Esophagus muscularis mucosa (tissue), 4 donors: ENCODE measurements at regions not wholly inside any gene's neighbourhood (a gene's known extent, or its start where the extent isn't known, plus 50 kb on each side); places are given as distances from the start of the nearest gene placed in this dataset.

Experiments used
- DNase-seq: peaks from one replicate; pipeline ENCODE4 v3.0.0-alpha.2; 2017; ENCODE audit errors: extremely low spot score
- H3K27ac ChIP-seq, 4 donors: fragments of 200-600 bp; sonication (generic); replicated peaks in 1 of 4; 1 replicate in 3 of 4; 2 replicates in 1 of 4; pipeline ENCODE4 v1.5.1; 2016 to 2019; ENCODE audit warnings: mild to moderate bottlenecking in 1 of 4
- H3K27me3 ChIP-seq, 4 donors: fragments of 200-600 bp; sonication (generic); one replicate each; pipeline versions ENCODE4 v1.5.1 to v1.6.0; 2016 to 2019
- H3K36me3 ChIP-seq, 4 donors: fragments of 200-600 bp; sonication (generic); one replicate each; pipeline ENCODE4 v1.5.1; 2016 to 2019
- H3K4me1 ChIP-seq, 4 donors: fragments of 200-600 bp; sonication (generic); one replicate each; pipeline ENCODE4 v1.5.1; 2016 to 2019
- H3K4me3 ChIP-seq, 4 donors: fragments of 200-600 bp; sonication (generic); 1 replicate in 2 of 4; 2 replicates in 2 of 4; pipeline ENCODE4 v1.5.1; 2016 to 2019; ENCODE audit warnings: mild to moderate bottlenecking in 4 of 4, moderate library complexity in 1 of 4
- H3K9me3 ChIP-seq, 4 donors: fragments of 200-600 bp; sonication (generic); 1 replicate in 3 of 4; 2 replicates in 1 of 4; pipeline ENCODE4 v1.5.1; 2016 to 2019
- CTCF ChIP-seq, 3 experiments: fragments of 200-600 bp in 2 of 3; fragments of 450-650 bp in 1 of 3; sonication (generic) in 2 of 3; IDR thresholded peaks; one replicate each; pipeline ENCODE4 v1.5.1; 2017 to 2019; ENCODE audit warnings: antibody characterized with exemption in 3 of 3, mild to moderate bottlenecking in 2 of 3, moderate library complexity in 1 of 3
- EP300 ChIP-seq: sonication (generic); formaldehyde crosslinking; IDR thresholded peaks from one replicate; pipeline ENCODE4 v1.6.1; 2017; ENCODE audit warnings: antibody characterized with exemption
- POLR2A ChIP-seq: fragments of 450-650 bp; IDR thresholded peaks from one replicate; pipeline ENCODE4 v1.6.1; 2017; ENCODE audit warnings: antibody characterized with exemption, moderate library complexity, mild to moderate bottlenecking, low read depth
- POLR2AphosphoS5 ChIP-seq, 2 donors: sonication (generic); formaldehyde crosslinking; IDR thresholded peaks; one replicate each; pipeline ENCODE4 v1.6.1; 2017; ENCODE audit warnings: antibody characterized with exemption in 2 of 2
- WGBS: methylation state at CpG from one replicate; pipeline ENCODE4 v1.1.5; 2018; 5-methylcytosine and 5-hydroxymethylcytosine counted together
- intact Hi-C: fragments of 100-400 bp; cut with DNase I; formaldehyde crosslinking; loops from one replicate; pipeline ENCODE4 v1.15.1; 2023

GRCh38 chr6:16001158-16001557 lies 127.7 kb upstream of the MYLIP start:
- DNase-seq, result no peak
- Histone ChIP-seq H3K36me3 (no peaks in the 10 kb centered on the region), H3K4me1 (peaks cover 0 to 1% (median under 1%) of the 10 kb centered on the region in 4 donors), H3K4me3 (no peak overlapping the region), H3K27me3 (no peaks in the 10 kb centered on the region), H3K9me3 (no peaks in the 10 kb centered on the region), H3K27ac (no peak overlapping the region)
- TF ChIP-seq CTCF (IDR thresholded peaks at IDR 0.05) (no peak), EP300 (no peak), POLR2A (no peak), POLR2AphosphoS5 (IDR thresholded peaks at IDR 0.05) (no peak)
- intact Hi-C loops, result no loop called here
- 96% methylated on average over 5 of the region's 5 CpGs for WGBS

GRCh38 chr6:15999201-15999600 lies 129.7 kb upstream of the MYLIP start:
- Histone ChIP-seq H3K36me3 (no peaks in the 10 kb centered on the region), H3K27ac (no peak overlapping the region), H3K9me3 (no peaks in the 10 kb centered on the region), H3K4me1 (peaks cover 0 to 15% (median 4%) of the 10 kb centered on the region in 4 donors), H3K27me3 (no peaks in the 10 kb centered on the region), H3K4me3 (no peak overlapping the region)
- no peak for TF ChIP-seq CTCF (IDR thresholded peaks at IDR 0.05)
- no peak for TF ChIP-seq POLR2AphosphoS5 (IDR thresholded peaks at IDR 0.05)
- TF ChIP-seq EP300, result no peak
- no peak for TF ChIP-seq POLR2A
- 98% methylated on average over 4 of the region's 4 CpGs for WGBS
- no peak for DNase-seq
- intact Hi-C loops, result no loop called here

GRCh38 chr6:15997586-15998388 lies 131.1 kb upstream of the MYLIP start:
- 77% methylated on average over 6 of the region's 6 CpGs for WGBS
- no peak overlapping the region for H3K27ac ChIP-seq
- no peaks in the 10 kb centered on the region for H3K27me3 ChIP-seq
- no peak overlapping the region for H3K4me3 ChIP-seq
- no peaks in the 10 kb centered on the region for H3K36me3 ChIP-seq
- H3K4me1 ChIP-seq, result peaks cover 0 to 15% (median 4%) of the 10 kb centered on the region in 4 donors
- TF ChIP-seq POLR2AphosphoS5 (IDR thresholded peaks at IDR 0.05), result no peak
- TF ChIP-seq EP300, result no peak
- no peak for TF ChIP-seq POLR2A
- TF ChIP-seq CTCF (IDR thresholded peaks at IDR 0.05), result no peak
- intact Hi-C loops, result no loop called here
- DNase-seq, result no peak
- H3K9me3 ChIP-seq, result no peaks in the 10 kb centered on the region

- TF ChIP-seq POLR2A (no peak), CTCF (IDR thresholded peaks at IDR 0.05) (no peak), POLR2AphosphoS5 (IDR thresholded peaks at IDR 0.05) (no peak), EP300 (no peak)
- Histone ChIP-seq H3K27ac (no peak overlapping the region), H3K4me1 (peaks cover 0 to 15% (median 4%) of the 10 kb centered on the region in 4 donors), H3K27me3 (no peaks in the 10 kb centered on the region), H3K36me3 (no peaks in the 10 kb centered on the region), H3K4me3 (no peak overlapping the region), H3K9me3 (no peaks in the 10 kb centered on the region)
- DNase-seq, result no peak
- intact Hi-C loops, result no loop called here
- 73% methylated on average over 2 of the region's 2 CpGs for WGBS
Observed at GRCh38 chr6:15996030-15996429, 132.9 kb upstream of the MYLIP start.

- intact Hi-C loops, result no loop called here
- no peak for DNase-seq
Observed at GRCh38 chr6:15995493-15995892, 133.4 kb upstream of the MYLIP start.

More at GRCh38 chr6:15995493-15995892, 133.4 kb upstream of the MYLIP start:
- TF ChIP-seq CTCF (IDR thresholded peaks at IDR 0.05) (no peak), POLR2AphosphoS5 (IDR thresholded peaks at IDR 0.05) (no peak), EP300 (no peak), POLR2A (no peak)
- Histone ChIP-seq H3K27me3 (no peaks in the 10 kb centered on the region), H3K9me3 (no peaks in the 10 kb centered on the region), H3K4me1 (peaks cover 0 to 15% (median 4%) of the 10 kb centered on the region in 4 donors), H3K4me3 (no peak overlapping the region), H3K36me3 (no peaks in the 10 kb centered on the region), H3K27ac (no peak overlapping the region)
- 95% methylated on average over 2 of the region's 2 CpGs for WGBS
